ENCODE measurements at regions not wholly inside any gene's neighbourhood (a gene's known extent, or its start where the extent isn't known, plus 50 kb on each side); places are given as distances from the start of the nearest gene placed in this dataset.

- H3K27me3 Mint-ChIP-seq: no peaks in the 10 kb centered on the region
- no peak for ATAC-seq
- no peak overlapping the region for H3K4me3 Mint-ChIP-seq
- H3K4me1 Mint-ChIP-seq: no peaks in the 10 kb centered on the region
- peaks cover 17 to 20% of the 10 kb centered on the region in 2 donors for H3K9me3 Mint-ChIP-seq
- H3K27ac Mint-ChIP-seq: no peak overlapping the region
- no peak for DNase-seq
Observed at GRCh38 chr18:5091741-5092140, 105.3 kb downstream of the AKAIN1 start.

GRCh38 chr18:5075297-5075696 is 121.8 kb downstream of the AKAIN1 start:
- H3K9me3 Mint-ChIP-seq: no peaks in the 10 kb centered on the region
- ATAC-seq: no peak
- H3K27me3 Mint-ChIP-seq: no peaks in the 10 kb centered on the region
- peaks cover 8% of the 10 kb centered on the region for H3K4me1 Mint-ChIP-seq
- DNase-seq: no peak
- H3K27ac Mint-ChIP-seq: no peak overlapping the region
- no peak overlapping the region for H3K4me3 Mint-ChIP-seq

DNA sequence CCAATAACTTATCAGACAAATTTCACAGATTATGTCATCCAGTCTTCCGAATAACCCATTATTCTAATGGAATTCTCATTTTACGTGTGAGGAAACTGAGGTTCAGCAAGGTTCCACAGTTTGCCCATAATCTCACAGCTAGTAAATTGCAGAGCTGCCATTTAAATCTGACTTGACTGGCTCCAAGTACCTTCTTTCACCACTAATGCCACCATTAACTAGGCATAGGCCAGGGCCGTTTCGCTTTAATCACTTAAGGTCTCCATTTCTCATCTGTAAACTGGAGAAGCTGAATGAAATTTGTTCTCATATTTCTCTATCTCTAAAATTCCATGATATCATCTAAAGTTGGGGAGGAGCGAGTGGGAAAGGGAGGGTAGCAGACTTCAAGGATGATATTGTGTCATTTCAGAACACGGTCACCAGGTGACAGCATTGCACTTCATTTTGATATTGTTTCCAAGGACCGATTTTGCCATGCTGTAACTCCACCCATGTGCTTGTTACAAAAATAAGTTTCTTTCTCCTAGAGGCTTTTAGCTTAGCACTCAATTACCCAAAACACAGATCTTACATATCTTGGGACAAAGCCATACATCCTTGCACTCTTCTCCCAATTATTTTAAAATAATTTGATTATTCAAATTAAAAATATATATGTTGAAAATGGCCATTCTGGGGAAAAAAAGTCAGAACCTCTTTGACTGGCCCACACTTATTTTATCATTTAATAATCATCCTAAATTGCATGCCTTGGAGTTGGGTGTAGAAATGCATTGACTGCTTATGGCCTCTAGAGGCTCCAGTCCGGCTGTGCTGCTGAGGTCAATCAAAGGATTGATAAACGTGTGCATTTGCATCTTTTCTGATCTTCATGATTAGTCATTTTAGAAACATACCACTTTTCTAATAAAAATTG is 123.8 kb downstream of the AKAIN1 start:
- Mint-ChIP-seq H3K9me3 (no peaks in the 10 kb centered on the region), H3K27me3 (no peaks in the 10 kb centered on the region), H3K4me3 (no peak overlapping the region), H3K4me1 (peaks cover 8% of the 10 kb centered on the region), H3K27ac (no peak overlapping the region)
- DNase-seq: peak; percentile 13 to 16
- peak; percentile 77 for ATAC-seq

GRCh38 chr18:5068851-5069250 is 128.2 kb downstream of the AKAIN1 start:
- Mint-ChIP-seq H3K4me1 (no peaks in the 10 kb centered on the region), H3K9me3 (no peaks in the 10 kb centered on the region), H3K4me3 (no peak overlapping the region), H3K27ac (no peak overlapping the region), H3K27me3 (no peaks in the 10 kb centered on the region)
- ATAC-seq: no peak
- DNase-seq: no peak

- DNase-seq (peak in 1 of 2 donors; percentile 12), ATAC-seq (no peak)
- Mint-ChIP-seq H3K27me3 (no peaks in the 10 kb centered on the region), H3K27ac (no peak overlapping the region), H3K9me3 (no peaks in the 10 kb centered on the region), H3K4me1 (no peaks in the 10 kb centered on the region), H3K4me3 (no peak overlapping the region)
Observed at GRCh38 chr18:5066380-5066977, 130.6 kb downstream of the AKAIN1 start.

DNA sequence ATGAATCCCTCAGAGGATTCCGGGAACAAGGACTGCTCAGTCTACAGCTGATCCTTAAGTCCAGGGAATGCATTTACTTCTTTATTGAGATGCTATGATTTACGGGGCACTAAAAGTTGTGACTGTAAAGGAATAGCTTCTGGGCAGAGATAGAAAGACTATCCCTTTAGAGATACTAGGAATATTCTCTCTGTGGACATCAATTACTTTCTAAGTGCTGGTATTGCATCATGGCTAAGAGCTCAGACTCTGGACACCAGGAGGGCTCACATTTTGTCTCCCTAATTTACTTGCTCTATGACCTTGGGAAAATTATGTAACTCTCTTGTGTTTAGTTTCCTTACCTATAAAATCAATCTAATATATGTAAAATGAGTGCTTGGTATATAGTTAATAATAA is 131.4 kb downstream of the AKAIN1 start:
- no peak overlapping the region for H3K27ac Mint-ChIP-seq
- H3K9me3 Mint-ChIP-seq: no peaks in the 10 kb centered on the region
- no peaks in the 10 kb centered on the region for H3K4me1 Mint-ChIP-seq

GRCh38 chr18:5064841-5065370 is 132.2 kb downstream of the AKAIN1 start:
- no peaks in the 10 kb centered on the region for H3K4me1 Mint-ChIP-seq
- no peak overlapping the region for H3K27ac Mint-ChIP-seq
- no peak overlapping the region for H3K4me3 Mint-ChIP-seq
- no peaks in the 10 kb centered on the region for H3K27me3 Mint-ChIP-seq
- ATAC-seq (no peak), DNase-seq (no peak)
- no peaks in the 10 kb centered on the region for H3K9me3 Mint-ChIP-seq

More for the DNA sequence above, 131.4 kb downstream of the AKAIN1 start:
- ATAC-seq (no peak), DNase-seq (no peak)
- Mint-ChIP-seq H3K27me3 (no peaks in the 10 kb centered on the region), H3K4me3 (no peak overlapping the region)

GRCh38 chr18:5061785-5062184 is 135.3 kb downstream of the AKAIN1 start:
- Mint-ChIP-seq H3K27me3 (no peaks in the 10 kb centered on the region), H3K27ac (no peak overlapping the region), H3K4me3 (no peak overlapping the region), H3K4me1 (peaks cover 20% of the 10 kb centered on the region), H3K9me3 (no peaks in the 10 kb centered on the region)
- DNase-seq (no peak), ATAC-seq (no peak)

- Mint-ChIP-seq H3K27ac (no peak overlapping the region), H3K9me3 (no peaks in the 10 kb centered on the region), H3K4me3 (no peak overlapping the region), H3K27me3 (no peaks in the 10 kb centered on the region), H3K4me1 (peaks cover 20% of the 10 kb centered on the region)
- DNase-seq: no peak
- ATAC-seq: no peak
Observed at GRCh38 chr18:5060543-5060942, 136.5 kb downstream of the AKAIN1 start.

- Mint-ChIP-seq H3K4me3 (no peak overlapping the region), H3K9me3 (no peaks in the 10 kb centered on the region), H3K27ac (no peak overlapping the region), H3K4me1 (peaks cover 20% of the 10 kb centered on the region), H3K27me3 (no peaks in the 10 kb centered on the region)
- DNase-seq (no peak), ATAC-seq (no peak)
Observed at GRCh38 chr18:5059696-5060032, 137.4 kb downstream of the AKAIN1 start.

DNA sequence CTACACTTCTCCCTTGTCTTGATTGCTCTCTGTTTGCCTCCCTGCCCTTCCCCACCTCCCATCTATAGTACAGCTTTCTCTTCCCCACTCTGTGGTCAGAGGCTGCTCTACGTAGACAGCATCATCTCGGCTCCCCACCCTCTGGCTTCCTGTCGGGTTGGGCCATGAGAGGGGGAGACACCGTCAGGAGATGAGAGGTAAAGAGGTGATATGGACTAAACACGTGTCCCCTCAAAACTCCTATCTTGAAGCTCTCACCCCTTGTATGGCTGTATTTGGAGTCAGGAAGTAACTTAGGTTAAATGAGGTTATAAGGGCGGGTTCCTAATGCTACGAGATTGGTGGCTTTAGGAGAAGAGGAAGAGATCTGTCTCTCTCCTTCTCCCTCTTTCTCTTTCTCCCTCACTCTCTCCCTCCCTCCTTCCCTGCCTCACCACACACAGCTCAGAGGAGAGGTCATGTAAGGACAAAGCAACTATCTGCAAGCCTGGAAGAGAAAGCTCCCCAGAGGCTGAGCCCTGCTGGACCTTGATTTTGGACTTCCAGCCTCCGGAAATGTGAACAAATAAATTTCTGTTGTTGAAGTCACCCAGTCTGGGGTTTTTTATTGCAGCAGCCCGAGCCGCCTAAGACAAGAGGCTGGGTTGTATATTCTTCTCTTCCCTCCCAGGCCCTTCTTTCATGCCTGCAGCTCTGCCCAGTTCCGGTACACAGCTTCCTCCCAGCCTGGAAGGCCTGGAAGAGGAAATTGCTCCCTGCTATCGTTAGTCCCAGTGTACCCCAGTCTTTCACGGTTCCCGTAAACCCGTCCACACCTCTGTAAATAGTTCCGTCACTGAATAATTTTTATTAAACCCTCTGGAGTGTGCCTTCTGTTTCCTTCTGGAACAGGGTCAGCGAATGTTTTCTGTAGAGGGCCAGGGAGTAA is 138.0 kb downstream of the AKAIN1 start:
- H3K4me1 Mint-ChIP-seq: peaks cover 20% of the 10 kb centered on the region
- peak overlapping the region in 1 of 2 donors; percentile 55 for H3K27ac Mint-ChIP-seq
- no peaks in the 10 kb centered on the region for H3K27me3 Mint-ChIP-seq
- ATAC-seq (peak; percentile 83), DNase-seq (peak; percentile 8 to 32)
- H3K4me3 Mint-ChIP-seq: peak overlapping the region; percentile 12 to 43
- no peaks in the 10 kb centered on the region for H3K9me3 Mint-ChIP-seq

GRCh38 chr18:5057386-5058348 is 139.4 kb downstream of the AKAIN1 start:
- peak; percentile 44 to 58 for DNase-seq
- Mint-ChIP-seq H3K4me1 (peaks cover 20% of the 10 kb centered on the region), H3K27ac (no peak overlapping the region), H3K27me3 (no peaks in the 10 kb centered on the region), H3K9me3 (no peaks in the 10 kb centered on the region), H3K4me3 (no peak overlapping the region)
- ATAC-seq: peak; percentile 70

DNA sequence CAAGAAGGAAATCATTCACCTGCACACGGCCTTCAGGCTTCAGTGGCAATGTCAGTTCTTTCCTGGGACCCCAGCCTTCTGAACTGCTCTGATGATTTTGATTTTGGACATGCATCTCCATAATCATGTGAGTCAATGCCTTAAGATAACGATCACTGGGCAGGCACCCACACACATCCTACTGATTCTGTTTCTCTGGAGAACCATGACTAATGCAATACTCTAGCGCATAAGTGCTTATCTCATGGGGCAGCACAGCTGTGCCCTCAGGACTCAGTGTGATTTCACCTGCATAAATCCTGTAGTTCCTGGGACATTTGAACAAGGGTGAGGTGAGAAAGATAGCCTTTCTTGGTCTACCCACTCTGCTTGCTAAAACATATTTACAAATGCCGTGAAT is 144.6 kb downstream of the AKAIN1 start:
- no peak for ATAC-seq
- Mint-ChIP-seq H3K4me1 (peaks cover 2% of the 10 kb centered on the region), H3K27me3 (no peaks in the 10 kb centered on the region), H3K4me3 (no peak overlapping the region), H3K9me3 (no peaks in the 10 kb centered on the region), H3K27ac (no peak overlapping the region)
- no peak for DNase-seq

DNA sequence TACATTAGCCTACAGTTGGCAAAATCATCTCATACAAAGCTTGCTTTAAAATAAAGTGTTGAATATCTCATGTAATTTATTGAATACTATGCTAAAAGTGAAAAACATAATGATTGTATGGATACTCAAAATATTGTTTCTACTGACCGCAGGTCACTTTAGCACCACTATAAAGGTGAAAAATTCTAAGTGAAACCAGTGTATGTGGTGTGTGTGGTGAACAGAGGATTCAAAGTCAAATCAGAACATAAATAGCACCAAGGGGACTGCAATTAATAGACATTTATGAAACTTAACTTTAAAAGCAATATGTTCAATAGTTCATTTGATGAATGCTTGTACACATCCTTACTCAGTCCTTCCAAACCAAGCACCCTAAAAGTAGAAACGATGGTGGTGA is 145.8 kb downstream of the AKAIN1 start:
- no peaks in the 10 kb centered on the region for H3K4me1 Mint-ChIP-seq
- H3K4me3 Mint-ChIP-seq: no peak overlapping the region
- ATAC-seq (no peak), DNase-seq (no peak)
- H3K9me3 Mint-ChIP-seq: no peaks in the 10 kb centered on the region
- no peaks in the 10 kb centered on the region for H3K27me3 Mint-ChIP-seq
- no peak overlapping the region for H3K27ac Mint-ChIP-seq
